GM23338 (cell line): ENCODE measurements at regions not wholly inside any gene's neighbourhood (a gene's known extent, or its start where the extent isn't known, plus 50 kb on each side); places are given as distances from the start of the nearest gene placed in this dataset.

Source experiments
- ATAC-seq: fragments of 200-7000 bp; cut with Tn5 transposase; 3 replicates; pipeline ENCODE4 v1.9.1; 2020
- DNase-seq: peaks from one replicate; pipeline ENCODE4 v3.0.0-alpha.2; 2015; ENCODE audit warnings: low spot score
- H2AFZ ChIP-seq: fragments of 200-600 bp; sonication (generic); 2 replicates; pipeline ENCODE4 v1.8.0; 2016; ENCODE audit warnings: antibody characterized with exemption, mild to moderate bottlenecking, moderate library complexity
- H3F3A ChIP-seq: fragments of 200-600 bp; sonication (generic); replicated peaks from 2 replicates; pipeline ENCODE4 v1.8.0; 2017; ENCODE audit warnings: antibody characterized with exemption, mixed run types, low read depth
- H3K27ac ChIP-seq: fragments of 200-600 bp; sonication (generic); 2 replicates; pipeline ENCODE4 v1.6.1; 2016; ENCODE audit warnings: low read depth
- H3K27me3 ChIP-seq: fragments of 200-600 bp; sonication (generic); 2 replicates; pipeline ENCODE4 v1.8.0; 2016; ENCODE audit warnings: mild to moderate bottlenecking, mixed run types, moderate library complexity; ENCODE audit not compliant: insufficient read depth
- H3K36me3 ChIP-seq: fragments of 200-600 bp; sonication (generic); 2 replicates; pipeline ENCODE4 v1.8.0; 2016; ENCODE audit warnings: mild to moderate bottlenecking; ENCODE audit not compliant: insufficient read depth
- H3K4me1 ChIP-seq: fragments of 200-600 bp; sonication (generic); 2 replicates; pipeline ENCODE4 v1.8.0; 2016; ENCODE audit warnings: mild to moderate bottlenecking, moderate library complexity; ENCODE audit not compliant: insufficient read depth
- H3K4me2 ChIP-seq: fragments of 200-600 bp; sonication (generic); 2 replicates; pipeline ENCODE4 v1.7.1; 2017; ENCODE audit warnings: mixed run types
- H3K4me3 ChIP-seq: fragments of 200-600 bp; sonication (generic); 2 replicates; pipeline ENCODE4 v1.6.1; 2016; ENCODE audit warnings: mixed run types
- H3K79me2 ChIP-seq: fragments of 200-600 bp; sonication (generic); replicated peaks from 2 replicates; pipeline ENCODE4 v1.8.0; 2017; ENCODE audit warnings: mild to moderate bottlenecking; ENCODE audit not compliant: insufficient read depth
- H3K9me2 ChIP-seq: fragments of 200-600 bp; sonication (generic); 2 replicates; pipeline ENCODE4 v1.8.0; 2017; ENCODE audit not compliant: insufficient read depth
- H4K20me1 ChIP-seq: fragments of 200-600 bp; sonication (generic); replicated peaks from 2 replicates; pipeline ENCODE4 v1.8.0; 2017; ENCODE audit warnings: mild to moderate bottlenecking; ENCODE audit not compliant: insufficient read depth
- H3K27ac Mint-ChIP-seq: 2 replicates; pipeline ENCODE4 v1.8.0; 2020; ENCODE audit warnings: inconsistent platforms, mild to moderate bottlenecking, moderate library complexity, mixed read lengths
- H3K27me3 Mint-ChIP-seq: 3 replicates; pipeline ENCODE4 v1.8.0; 2022; ENCODE audit warnings: low read depth, mild to moderate bottlenecking, moderate library complexity, mixed read lengths, inconsistent platforms; ENCODE audit not compliant: insufficient read depth, poor library complexity
- H3K36me3 Mint-ChIP-seq: 3 replicates; pipeline ENCODE4 v1.8.0; 2021; ENCODE audit warnings: low read depth, mild to moderate bottlenecking, inconsistent platforms, moderate library complexity, mixed read lengths
- H3K4me1 Mint-ChIP-seq: 3 replicates; pipeline ENCODE4 v1.8.0; 2020; ENCODE audit warnings: mild to moderate bottlenecking, inconsistent platforms, mixed read lengths
- H3K4me3 Mint-ChIP-seq: 3 replicates; pipeline ENCODE4 v1.8.0; 2021; ENCODE audit warnings: moderate library complexity, mild to moderate bottlenecking, inconsistent platforms, mixed read lengths
- H3K9me3 Mint-ChIP-seq: 3 replicates; pipeline ENCODE4 v1.8.0; 2020; ENCODE audit warnings: moderate library complexity, mild to moderate bottlenecking, inconsistent platforms, mixed read lengths
- CREB1 ChIP-seq: fragments of 250-450 bp; sonication (Bioruptor Pico); IDR thresholded peaks from 2 replicates; pipeline ENCODE4 v1.5.0; 2020; ENCODE audit warnings: low read depth, mild to moderate bottlenecking, moderate library complexity
- CTCF ChIP-seq, 2 experiments: fragments of 200-600 bp in 1 of 2; sonication (generic) in 1 of 2; conservative IDR thresholded peaks; 2 replicates each; pipeline versions ENCODE4 v1.5.1 to v1.6.1; 2016 to 2017; ENCODE audit warnings: antibody characterized with exemption in 2 of 2, low read depth in 2 of 2, mild to moderate bottlenecking in 2 of 2, moderate library complexity in 1 of 2
- ETS1 ChIP-seq: IDR thresholded peaks from 2 replicates; pipeline ENCODE4 v1.6.1; 2016; ENCODE audit warnings: antibody characterized with exemption
- EZH2 ChIP-seq: fragments of 200-600 bp; sonication (generic); IDR thresholded peaks from one replicate; pipeline ENCODE4 v1.8.0; 2017; ENCODE audit warnings: antibody characterized with exemption, mild to moderate bottlenecking, low read depth; ENCODE audit not compliant: unreplicated experiment
- EZH2phosphoT487 ChIP-seq: fragments of 200-600 bp; sonication (generic); IDR thresholded peaks from one replicate; pipeline ENCODE4 v1.8.1; 2018; ENCODE audit warnings: antibody characterized with exemption; ENCODE audit not compliant: unreplicated experiment
- JUNB ChIP-seq: IDR thresholded peaks from one replicate; pipeline ENCODE4 v1.6.1; 2016; ENCODE audit warnings: antibody characterized with exemption; ENCODE audit not compliant: unreplicated experiment
- NANOG ChIP-seq: IDR thresholded peaks from 2 replicates; pipeline ENCODE4 v1.6.1; 2016; ENCODE audit warnings: antibody characterized with exemption, borderline replicate concordance
- POLR2AphosphoS5 ChIP-seq: IDR thresholded peaks from 2 replicates; pipeline ENCODE4 v1.6.1; 2016; ENCODE audit warnings: antibody characterized with exemption, low read depth
- REST ChIP-seq: IDR thresholded peaks from one replicate; pipeline ENCODE4 v1.6.1; 2018; ENCODE audit warnings: antibody characterized with exemption; ENCODE audit not compliant: unreplicated experiment
- STAT1 ChIP-seq: IDR thresholded peaks from one replicate; pipeline ENCODE4 v1.6.1; 2016; ENCODE audit warnings: antibody characterized with exemption; ENCODE audit not compliant: unreplicated experiment
- ZNF114 ChIP-seq: fragments of 250-450 bp; sonication (Bioruptor Pico); IDR thresholded peaks from 2 replicates; pipeline ENCODE4 v1.5.0; 2020; ENCODE audit warnings: mild to moderate bottlenecking, moderate library complexity
- ZNF331 ChIP-seq: fragments of 250-450 bp; sonication (Bioruptor Pico); IDR thresholded peaks from 2 replicates; pipeline ENCODE4 v1.5.0; 2020; ENCODE audit warnings: low read depth, mild to moderate bottlenecking, moderate library complexity
- ZNF462 ChIP-seq: fragments of 250-450 bp; sonication (Bioruptor Pico); IDR thresholded peaks from 2 replicates; pipeline ENCODE4 v1.5.0; 2020; ENCODE audit warnings: mild to moderate bottlenecking, moderate library complexity

GRCh38 chr3:67142432-67142831, 144.3 kb downstream of the KBTBD8 start:
- H3K79me2 ChIP-seq: no peaks in the 10 kb centered on the region
- TF ChIP-seq STAT1 (no peak), EZH2phosphoT487 (no peak), NANOG (no peak), CTCF (conservative IDR thresholded peaks at IDR 0.05; ENCODE audit: low read depth in 2 of 2) (no peak), ETS1 (no peak), ZNF462 (no peak), POLR2AphosphoS5 (no peak), EZH2 (no peak), REST (no peak), JUNB (no peak), ZNF331 (CRISPR knock-in tag) (no peak), ZNF114 (CRISPR knock-in tag) (no peak), CREB1 (CRISPR knock-in tag) (no peak)

More at GRCh38 chr3:67142432-67142831, 144.3 kb downstream of the KBTBD8 start:
- Mint-ChIP-seq H3K27me3 (peaks cover 5% of the 10 kb centered on the region), H3K4me3 (no peak overlapping the region), H3K27ac (no peak overlapping the region), H3K9me3 (peaks cover 18% of the 10 kb centered on the region), H3K4me1 (no peaks in the 10 kb centered on the region), H3K36me3 (peaks cover 7% of the 10 kb centered on the region; the same call in 2 of the 3 replicates)
- no peaks in the 10 kb centered on the region for H3K27me3 ChIP-seq
- no peak overlapping the region for H3K4me3 ChIP-seq
- no peak for ATAC-seq
- H4K20me1 ChIP-seq: no peaks in the 10 kb centered on the region
- 0 out of 2 replicates have a peak, but pooled peaks cover 6% of the 10 kb centered on the region for H3K36me3 ChIP-seq
- H3K4me1 ChIP-seq: no peaks in the 10 kb centered on the region
- DNase-seq: no peak
- H3F3A ChIP-seq: no peaks in the 10 kb centered on the region
- no peak overlapping the region for H3K4me2 ChIP-seq
- no peak overlapping the region for H2AFZ ChIP-seq
- no peak overlapping the region for H3K27ac ChIP-seq
- no peaks in the 10 kb centered on the region for H3K9me2 ChIP-seq
